22Rv1 (cell line): ENCODE measurements at regions not wholly inside any gene's neighbourhood (a gene's known extent, or its start where the extent isn't known, plus 50 kb on each side); places are given as distances from the start of the nearest gene placed in this dataset.

ENCODE experiments used
- ZFX ChIP-seq: fragments of 450-650 bp; IDR thresholded peaks from 2 replicates; pipeline ENCODE4 v1.6.1; 2017; ENCODE audit warnings: antibody characterized with exemption, borderline replicate concordance
- TF ChIP-seq, protein P1 (sequence below): fragments of 450-650 bp; IDR thresholded peaks from 2 replicates; pipeline ENCODE4 v1.5.1; 2017; ENCODE audit warnings: mild to moderate bottlenecking

DNA sequence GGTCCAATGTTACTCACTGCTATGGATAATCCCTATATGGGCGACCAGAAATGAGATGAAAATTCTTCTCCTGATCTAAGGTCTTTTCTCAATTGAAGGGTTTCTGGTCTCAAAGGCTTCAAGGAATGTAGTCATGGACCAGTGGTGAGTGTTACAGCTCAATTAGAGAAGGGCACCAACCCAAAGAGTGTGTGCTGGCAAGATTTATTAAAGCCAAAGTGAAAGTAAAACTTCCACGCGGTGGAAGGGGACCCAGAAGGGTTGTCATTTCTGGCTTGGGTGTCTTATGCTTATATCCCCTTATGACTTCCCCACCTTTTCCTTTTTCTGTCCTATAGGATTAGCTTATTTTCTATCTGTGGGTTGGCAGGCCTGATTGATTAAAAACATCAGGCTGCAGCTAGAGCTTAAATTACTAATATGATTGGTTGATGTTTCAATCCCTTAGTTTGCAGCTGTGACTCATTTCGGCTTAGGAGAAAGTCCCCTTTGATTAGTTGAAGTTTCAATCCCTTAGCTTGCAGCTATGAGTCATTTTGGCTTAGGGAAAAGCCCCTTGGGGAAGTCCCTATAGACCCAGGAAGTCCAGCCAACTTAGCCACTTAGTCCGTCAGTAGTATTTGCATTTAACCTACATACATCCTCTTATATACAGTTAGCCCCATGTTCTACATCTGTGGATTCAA, 179.5 kb upstream of the NLGN4Y start:
- TF ChIP-seq, protein P1, sequence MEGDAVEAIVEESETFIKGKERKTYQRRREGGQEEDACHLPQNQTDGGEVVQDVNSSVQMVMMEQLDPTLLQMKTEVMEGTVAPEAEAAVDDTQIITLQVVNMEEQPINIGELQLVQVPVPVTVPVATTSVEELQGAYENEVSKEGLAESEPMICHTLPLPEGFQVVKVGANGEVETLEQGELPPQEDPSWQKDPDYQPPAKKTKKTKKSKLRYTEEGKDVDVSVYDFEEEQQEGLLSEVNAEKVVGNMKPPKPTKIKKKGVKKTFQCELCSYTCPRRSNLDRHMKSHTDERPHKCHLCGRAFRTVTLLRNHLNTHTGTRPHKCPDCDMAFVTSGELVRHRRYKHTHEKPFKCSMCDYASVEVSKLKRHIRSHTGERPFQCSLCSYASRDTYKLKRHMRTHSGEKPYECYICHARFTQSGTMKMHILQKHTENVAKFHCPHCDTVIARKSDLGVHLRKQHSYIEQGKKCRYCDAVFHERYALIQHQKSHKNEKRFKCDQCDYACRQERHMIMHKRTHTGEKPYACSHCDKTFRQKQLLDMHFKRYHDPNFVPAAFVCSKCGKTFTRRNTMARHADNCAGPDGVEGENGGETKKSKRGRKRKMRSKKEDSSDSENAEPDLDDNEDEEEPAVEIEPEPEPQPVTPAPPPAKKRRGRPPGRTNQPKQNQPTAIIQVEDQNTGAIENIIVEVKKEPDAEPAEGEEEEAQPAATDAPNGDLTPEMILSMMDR = no peak
- TF ChIP-seq ZFX = no peak
